ENCODE measurements at regions not wholly inside any gene's neighbourhood (a gene's known extent, or its start where the extent isn't known, plus 50 kb on each side); places are given as distances from the start of the nearest gene placed in this dataset.

GRCh38 chr6:169165561-169166300 lies 87.9 kb downstream of the THBS2 start:
- DNase-seq: no peak

- no peak for DNase-seq
Measured at GRCh38 chr6:169164986-169165385, 88.7 kb downstream of the THBS2 start.

DNA sequence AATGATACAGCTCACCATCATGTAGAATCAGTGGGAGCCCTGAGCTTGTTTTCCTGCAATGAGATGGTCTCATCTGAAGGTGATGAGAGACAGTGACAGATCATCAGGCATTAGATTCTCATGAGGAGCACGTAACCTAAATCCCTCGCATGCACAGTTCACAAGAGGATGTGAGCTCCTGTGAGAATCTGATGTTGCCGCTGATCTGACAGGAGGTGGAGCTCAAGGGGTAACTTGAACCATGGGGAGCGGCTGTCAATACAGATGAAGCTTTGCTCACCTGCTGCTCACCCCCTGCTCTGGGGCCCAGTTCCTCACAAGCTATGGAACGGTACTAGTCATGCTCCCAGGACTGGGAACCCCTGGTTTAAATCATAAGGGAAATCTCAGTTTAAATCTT lies 89.2 kb downstream of the THBS2 start:
- DNase-seq: no peak

GRCh38 chr6:169163411-169163901 lies 90.2 kb downstream of the THBS2 start:
- DNase-seq: no peak

DNA sequence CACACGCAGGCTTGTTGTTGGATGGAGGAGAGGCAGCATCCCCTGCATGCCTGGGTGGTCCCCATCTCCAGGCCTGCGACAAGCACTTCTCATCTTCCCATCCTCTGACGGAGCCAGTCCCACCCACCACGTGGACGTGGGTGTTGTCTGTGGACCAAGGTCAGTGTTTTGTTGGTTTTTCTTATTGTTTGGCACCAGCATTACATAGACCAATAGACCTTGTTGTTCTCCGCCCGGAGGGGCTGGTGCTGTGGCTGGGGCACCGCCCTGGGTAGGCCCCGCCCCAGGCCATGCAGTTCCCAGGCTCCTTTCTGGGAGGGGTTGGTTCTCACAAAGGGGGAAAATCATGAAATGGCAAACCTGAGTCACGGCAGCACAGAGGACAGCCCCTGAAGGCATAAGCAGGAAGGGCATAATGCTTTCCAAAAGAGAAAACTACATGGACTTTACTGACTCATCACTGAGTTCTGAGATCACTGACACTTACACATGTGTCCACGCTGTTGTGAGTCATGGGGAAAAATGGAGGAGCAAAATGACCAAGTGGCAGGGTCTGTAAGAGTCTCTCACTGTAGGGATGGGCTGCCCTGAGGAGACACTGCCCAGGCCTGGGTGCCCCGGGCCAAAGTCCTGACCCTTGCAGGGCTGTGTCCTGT lies 90.8 kb downstream of the THBS2 start:
- no peak for DNase-seq

GRCh38 chr6:169162249-169162648 lies 91.4 kb downstream of the THBS2 start:
- no peak for DNase-seq

GRCh38 chr6:169161572-169162167 lies 92.0 kb downstream of the THBS2 start:
- no peak for DNase-seq

DNA sequence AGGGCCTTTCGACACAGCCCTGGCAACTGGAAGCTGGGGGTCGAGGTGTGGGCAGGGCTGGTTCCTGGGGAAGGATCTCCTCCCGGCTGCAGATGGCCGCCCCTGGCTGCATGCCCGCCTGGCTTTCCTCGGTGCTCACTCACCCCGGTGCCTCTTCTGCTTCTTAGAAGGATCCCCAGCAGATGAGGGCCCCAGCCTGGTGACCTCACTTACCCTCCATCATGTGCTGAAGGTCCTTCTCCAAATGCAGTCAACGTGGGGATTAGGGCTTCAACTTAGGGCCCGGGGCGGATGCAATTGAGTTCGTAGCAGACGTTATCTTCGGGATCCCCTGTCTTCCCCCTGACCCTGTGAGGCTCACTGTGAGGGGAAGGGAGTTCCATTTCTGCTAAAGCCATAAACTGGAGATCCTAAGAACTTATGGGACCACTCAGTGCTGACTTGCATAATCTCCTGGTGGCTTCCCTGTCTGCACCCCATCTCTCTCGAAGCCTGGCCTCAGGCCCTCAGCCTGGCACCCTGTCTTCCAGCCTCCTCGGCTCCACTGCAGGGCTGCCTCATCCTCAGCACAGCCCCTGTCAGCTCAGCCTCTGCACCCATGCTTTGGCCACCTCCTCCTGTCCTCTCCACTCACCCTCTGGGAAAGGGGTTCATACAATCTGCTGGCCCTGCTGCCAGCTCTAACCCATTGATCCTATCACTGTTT lies 92.6 kb downstream of the THBS2 start:
- DNase-seq: no peak

DNA sequence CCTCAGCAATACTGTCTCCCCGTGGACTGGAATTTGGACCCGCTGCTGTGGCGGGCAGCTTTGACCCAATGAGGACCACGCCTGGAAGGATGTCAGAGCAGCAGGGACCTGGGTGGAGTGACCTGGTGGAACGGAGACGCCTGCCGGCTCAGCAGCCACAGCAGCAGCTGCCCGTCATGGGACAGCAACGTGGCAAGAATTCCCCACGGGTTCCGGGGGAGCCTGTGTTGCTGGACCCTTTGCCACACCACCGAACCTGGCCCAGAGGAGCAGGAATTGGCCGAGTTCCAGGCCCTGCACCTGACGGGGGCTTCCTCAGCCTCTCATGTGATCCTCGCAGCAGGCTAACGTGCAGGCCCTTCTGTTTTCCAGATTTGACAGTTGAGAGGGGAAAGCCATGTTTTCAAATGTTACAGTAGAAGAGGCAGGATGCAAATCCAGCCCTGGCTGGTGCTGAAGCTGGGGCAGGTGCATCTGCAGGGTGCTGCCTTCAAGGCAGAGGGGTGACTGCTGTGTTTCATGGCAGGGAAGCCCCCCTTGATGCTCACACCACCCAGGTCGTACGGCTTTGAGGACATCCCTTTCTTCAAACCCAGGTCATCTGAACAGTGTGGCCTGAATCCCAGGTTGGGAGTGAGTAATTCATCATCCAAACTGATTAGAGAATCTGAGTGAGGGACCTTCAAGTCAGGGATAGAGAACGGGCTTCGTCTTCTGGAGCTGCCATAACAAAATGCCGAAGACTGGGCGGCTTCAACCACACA lies 93.4 kb downstream of the THBS2 start:
- no peak for DNase-seq

- no peak for DNase-seq
Measured at GRCh38 chr6:169159331-169159730, 94.3 kb downstream of the THBS2 start.

- DNase-seq: no peak
Measured at GRCh38 chr6:169158691-169159090, 95.0 kb downstream of the THBS2 start.

- DNase-seq: no peak
Measured at GRCh38 chr6:169158174-169158573, 95.5 kb downstream of the THBS2 start.

GRCh38 chr6:169157197-169158148 lies 96.2 kb downstream of the THBS2 start:
- DNase-seq: no peak

DNA sequence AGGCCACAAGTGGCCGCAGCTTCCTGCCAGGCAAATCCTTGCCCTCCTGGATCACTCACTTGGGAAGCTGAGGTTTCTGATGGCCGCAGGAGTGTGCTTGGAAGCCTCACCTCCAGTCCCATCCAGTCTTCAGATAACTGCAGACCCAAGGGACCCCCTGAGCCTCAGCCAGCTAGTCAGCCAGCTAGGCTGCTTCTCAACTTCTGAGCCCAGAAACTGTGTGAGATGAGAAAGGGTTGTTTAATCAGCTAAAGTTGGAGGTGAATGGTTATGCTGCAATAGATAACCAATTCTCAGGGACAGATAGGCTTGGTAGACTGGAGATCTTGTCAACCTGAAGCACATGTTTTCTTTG lies 96.9 kb downstream of the THBS2 start:
- no peak for DNase-seq

GRCh38 chr6:169156108-169156792 lies 97.4 kb downstream of the THBS2 start:
- DNase-seq: no peak

DNA sequence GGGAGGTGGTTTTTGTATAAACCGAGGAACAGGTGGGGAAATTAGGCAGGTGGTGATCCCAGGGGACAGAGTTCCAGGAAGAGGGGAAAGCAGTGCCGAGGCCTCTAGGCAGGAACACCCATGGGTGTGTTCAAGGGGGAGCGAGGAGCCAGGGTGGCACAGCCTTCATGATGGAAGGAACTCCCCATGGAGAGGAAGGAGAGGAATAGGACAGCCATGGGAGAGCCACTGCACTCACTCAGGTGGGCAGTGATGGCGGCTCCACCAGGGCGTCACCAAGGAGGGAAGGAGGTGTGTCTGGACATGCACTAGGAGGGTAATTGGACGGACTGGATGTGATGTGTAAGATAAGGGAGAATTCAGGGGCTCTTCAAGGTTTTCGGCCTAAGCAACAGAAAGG lies 98.2 kb downstream of the THBS2 start:
- DNase-seq: no peak

DNA sequence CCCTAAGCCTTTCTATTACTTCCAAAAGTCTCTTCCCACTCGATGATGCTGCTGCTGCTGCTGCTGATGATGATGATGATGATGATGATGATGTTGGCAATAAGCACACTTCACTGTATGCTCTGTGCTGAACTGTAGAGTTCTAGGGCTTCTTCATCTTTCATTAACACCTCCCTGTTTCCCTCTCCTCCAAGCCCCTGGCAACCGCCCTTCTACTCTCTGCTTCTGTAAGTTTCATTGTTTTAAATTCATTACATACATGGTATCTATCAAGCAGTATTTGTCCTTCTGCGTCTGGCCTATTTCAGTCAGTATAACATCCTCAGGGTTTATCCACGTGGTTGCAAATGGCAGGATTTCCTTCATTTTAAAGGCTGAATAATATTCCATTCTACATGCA lies 100.2 kb downstream of the THBS2 start:
- no peak for DNase-seq

GRCh38 chr6:169146521-169146920 lies 107.1 kb downstream of the THBS2 start:
- no peak for DNase-seq

- DNase-seq: no peak
Measured at GRCh38 chr6:169145991-169146501, 107.6 kb downstream of the THBS2 start.

DNA sequence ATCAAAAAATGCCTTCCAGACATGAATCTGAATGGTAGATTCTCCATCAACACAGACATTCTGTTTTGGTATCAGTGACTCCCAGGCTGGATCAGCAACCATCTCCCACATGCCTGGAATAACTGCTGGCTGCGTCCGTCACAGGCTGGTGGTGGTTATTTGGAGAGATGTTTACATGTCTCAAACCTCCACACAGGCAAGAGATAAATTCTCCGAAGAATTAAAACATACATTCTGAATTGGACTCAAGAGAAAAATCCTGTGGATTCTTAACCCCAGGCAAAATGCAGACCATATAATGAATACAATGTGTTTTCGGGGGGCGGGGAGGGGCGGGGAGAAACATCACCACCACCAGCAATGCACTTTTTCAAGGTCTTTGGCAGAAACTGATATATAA lies 108.2 kb downstream of the THBS2 start:
- DNase-seq: no peak

DNA sequence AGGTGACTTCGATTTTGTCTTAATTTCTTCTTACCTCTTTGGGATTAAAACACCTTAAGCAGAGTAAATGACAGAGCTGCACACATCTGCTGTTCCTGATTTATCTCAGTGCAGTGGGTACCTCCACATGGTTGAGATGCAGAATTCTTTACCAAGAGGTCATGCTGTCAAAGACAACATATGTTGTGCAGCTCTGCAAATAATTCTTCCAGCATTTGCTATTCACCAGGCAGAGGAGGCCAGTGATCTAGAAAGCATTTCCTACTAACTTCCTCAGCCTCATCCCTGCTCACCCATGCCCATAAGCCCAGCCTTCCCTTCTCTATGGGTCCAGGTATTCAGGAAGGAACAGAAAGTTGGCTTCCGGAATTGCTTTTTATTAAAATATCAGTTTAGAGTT lies 109.3 kb downstream of the THBS2 start:
- DNase-seq: no peak

All from stimulated activated CD4-positive, alpha-beta T cell treated with anti-CD3 and anti-CD28 coated beads, Interleukin-4, amount 100 ng/mL, for 4 hours (primary cell).